Activated CD4-positive, alpha-beta memory T cell treated with anti-CD3 and anti-CD28 coated beads, Interleukin-2, amount 10 ng/mL, durations not matched to agents 7 days and 5 days (primary cell): ENCODE measurements at regions not wholly inside any gene's neighbourhood (a gene's known extent, or its start where the extent isn't known, plus 50 kb on each side); places are given as distances from the start of the nearest gene placed in this dataset.

ENCODE experiments used
- CTCF ChIA-PET: fragments of 350-600 bp; sonication (Branson Sonifier 250); formaldehyde crosslinking; loops from one replicate; lab custom pipeline; 2021; ENCODE audit warnings: antibody characterized with exemption, inconsistent platforms; lab: Charles Lee
- POLR2A ChIA-PET: fragments of 350-600 bp; sonication (Branson Sonifier 250); formaldehyde crosslinking; loops from one replicate; lab custom pipeline; 2021; ENCODE audit warnings: antibody characterized with exemption; lab: Charles Lee
- DNase-seq: peaks from one replicate; pipeline ENCODE4 v3.0.0-alpha.2; 2020
- H3K27ac Mint-ChIP-seq: one replicate; pipeline ENCODE4 v1.8.0; 2021; ENCODE audit warnings: mild to moderate bottlenecking, mixed read lengths
- H3K27me3 Mint-ChIP-seq: one replicate; pipeline ENCODE4 v1.8.0; 2021; ENCODE audit warnings: mixed read lengths
- H3K36me3 Mint-ChIP-seq: one replicate; pipeline ENCODE4 v1.8.0; 2021; ENCODE audit warnings: low read depth, mixed read lengths
- H3K4me1 Mint-ChIP-seq: one replicate; pipeline ENCODE4 v1.8.0; 2021; ENCODE audit warnings: mixed read lengths
- H3K4me3 Mint-ChIP-seq: one replicate; pipeline ENCODE4 v1.8.0; 2021; ENCODE audit warnings: mild to moderate bottlenecking, mixed read lengths
- H3K9me3 Mint-ChIP-seq: one replicate; pipeline ENCODE4 v1.8.0; 2021; ENCODE audit warnings: mixed read lengths

DNA sequence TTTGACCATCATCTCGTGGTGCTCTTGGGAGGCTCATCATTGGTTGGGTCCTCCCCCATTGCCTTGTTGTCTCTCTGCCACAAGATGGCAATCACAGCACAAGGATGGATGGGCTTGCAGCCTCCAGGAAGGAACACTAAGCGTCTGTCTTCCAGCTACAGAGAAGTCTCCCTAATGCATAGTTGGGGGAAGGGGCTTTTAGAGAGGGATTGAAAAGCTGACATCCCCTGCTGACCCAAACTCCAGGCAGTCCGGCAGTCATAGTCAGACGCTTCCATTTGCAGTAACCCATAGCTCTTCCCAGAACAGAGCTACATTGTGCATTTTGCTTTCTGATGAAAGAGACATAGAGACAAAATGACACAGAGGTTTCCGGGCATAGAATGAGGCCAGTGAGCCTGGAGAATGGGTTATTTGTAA, 111.4 kb downstream of the UTP18 start:
- H3K36me3 Mint-ChIP-seq: peaks cover 4% of the 10 kb centered on the region
- H3K4me3 Mint-ChIP-seq: no peak overlapping the region
- H3K4me1 Mint-ChIP-seq: peaks cover 14% of the 10 kb centered on the region
- no peak overlapping the region for H3K27ac Mint-ChIP-seq
- POLR2A ChIA-PET: no interaction called here
- CTCF ChIA-PET: interaction anchor here (0.6 to 2.5 kb wide), 26 partner anchors 9 to 1683 kb away, joined by 3 to 13 read pairs (median 4); no protein-coding TSS in a partner anchor
- H3K9me3 Mint-ChIP-seq: peaks cover 9% of the 10 kb centered on the region
- peaks cover 8% of the 10 kb centered on the region for H3K27me3 Mint-ChIP-seq
- DNase-seq: peak; percentile 60

DNA sequence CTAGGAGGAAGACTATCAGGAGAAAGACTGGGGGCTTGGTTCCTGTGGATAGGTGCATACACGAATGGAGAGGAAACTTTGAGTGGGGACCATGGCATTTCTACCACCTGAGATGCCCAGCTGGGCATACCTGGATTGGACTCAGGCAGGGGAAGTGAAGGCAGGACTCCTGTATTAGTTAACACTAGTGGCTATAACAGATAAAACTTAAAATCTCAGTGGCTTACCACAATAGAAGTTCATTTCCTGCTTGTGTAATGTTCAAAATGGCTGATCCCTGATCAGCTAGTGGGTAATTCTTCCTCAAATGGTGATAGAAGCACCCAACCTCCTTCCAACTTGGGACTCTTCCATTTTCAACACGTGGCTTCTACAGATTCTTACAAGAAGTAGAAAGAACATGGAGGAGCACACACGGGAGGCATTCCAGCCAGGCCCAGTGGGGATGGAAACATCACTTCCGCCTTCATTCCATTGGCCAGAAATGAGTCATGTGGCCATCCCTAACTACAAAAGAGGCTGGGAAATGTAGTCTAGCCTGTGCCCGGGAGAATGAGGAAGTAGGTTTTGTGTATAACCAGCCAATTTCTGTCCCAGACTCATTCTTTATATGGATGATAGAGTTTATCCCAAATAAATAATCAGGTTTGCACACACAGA, 112.1 kb downstream of the UTP18 start:
- POLR2A ChIA-PET: no interaction called here
- no peak overlapping the region for H3K4me3 Mint-ChIP-seq
- H3K27me3 Mint-ChIP-seq: peaks cover 8% of the 10 kb centered on the region
- peak; percentile 18 for DNase-seq
- H3K9me3 Mint-ChIP-seq: peaks cover 9% of the 10 kb centered on the region
- H3K36me3 Mint-ChIP-seq: peaks cover 4% of the 10 kb centered on the region
- CTCF ChIA-PET: interaction anchor here (0.6 to 2.5 kb wide), 21 partner anchors 10 to 1461 kb away, joined by 3 to 13 read pairs (median 4); no protein-coding TSS in a partner anchor
- H3K4me1 Mint-ChIP-seq: peaks cover 14% of the 10 kb centered on the region
- H3K27ac Mint-ChIP-seq: no peak overlapping the region

DNA sequence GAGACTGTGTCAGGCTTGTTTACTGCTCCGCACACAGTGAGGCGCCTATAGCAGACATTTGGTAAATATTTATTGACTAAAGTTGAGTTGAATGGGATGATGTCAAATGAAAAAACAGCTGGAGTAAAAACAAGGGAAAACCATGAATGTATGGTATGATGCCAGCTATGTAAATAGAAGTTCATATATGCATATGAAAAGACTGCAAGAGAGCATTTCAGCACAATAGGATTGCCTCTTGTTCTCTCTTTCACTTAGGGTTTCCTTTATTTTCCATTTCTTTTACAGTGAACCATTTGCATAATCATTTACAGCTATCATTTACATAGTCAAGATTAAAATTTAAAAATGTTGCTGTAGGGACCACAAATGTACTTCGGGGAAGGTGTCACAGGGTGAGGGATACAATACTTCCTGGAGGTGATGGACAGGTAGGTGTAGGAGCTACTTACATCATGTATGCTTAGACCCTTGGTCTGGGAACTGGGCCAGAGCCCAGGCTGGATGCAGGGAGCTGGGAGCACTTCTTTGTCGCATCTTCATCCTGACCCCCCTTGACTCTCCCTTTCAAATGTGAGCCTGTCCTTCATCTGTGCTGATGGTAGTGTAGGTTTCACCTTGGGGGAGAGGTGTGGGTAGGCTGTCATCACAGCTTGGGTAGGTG, 113.3 kb downstream of the UTP18 start:
- no peak for DNase-seq
- Mint-ChIP-seq H3K36me3 (peaks cover 4% of the 10 kb centered on the region), H3K27ac (no peak overlapping the region), H3K27me3 (peaks cover 6% of the 10 kb centered on the region), H3K9me3 (peaks cover 9% of the 10 kb centered on the region), H3K4me3 (no peak overlapping the region), H3K4me1 (peaks cover 14% of the 10 kb centered on the region)
- CTCF ChIA-PET: interaction anchor here (0.8 kb wide), 1 partner anchor 62 kb away, joined by 4 read pairs; no protein-coding TSS in a partner anchor
- POLR2A ChIA-PET: no interaction called here

DNA sequence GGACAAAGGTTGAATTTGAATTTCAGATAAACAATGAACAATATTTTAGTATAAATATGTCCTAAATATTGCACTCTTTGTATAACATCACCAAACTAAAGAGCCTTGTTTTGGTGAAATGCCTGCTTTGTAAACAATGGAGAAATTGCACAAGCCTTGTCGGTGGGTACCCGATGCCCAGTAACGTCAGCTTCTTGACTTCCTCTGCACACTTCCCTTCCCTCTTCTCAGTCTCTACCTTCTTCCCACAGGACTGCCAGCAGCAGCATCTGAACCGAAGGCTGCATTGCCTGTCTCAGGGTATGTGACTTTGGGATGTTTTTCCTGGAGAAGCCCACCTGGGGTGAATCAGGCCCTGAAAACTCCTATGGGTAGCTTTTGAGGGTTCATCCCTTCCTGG, 113.9 kb downstream of the UTP18 start:
- Mint-ChIP-seq H3K9me3 (peaks cover 9% of the 10 kb centered on the region), H3K4me3 (no peak overlapping the region), H3K36me3 (peaks cover 4% of the 10 kb centered on the region), H3K4me1 (peaks cover 14% of the 10 kb centered on the region), H3K27ac (no peak overlapping the region), H3K27me3 (peaks cover 6% of the 10 kb centered on the region)
- ChIA-PET CTCF (interaction anchor here (0.8 kb wide), 1 partner anchor 24 kb away, joined by 3 read pairs; no protein-coding TSS in a partner anchor), POLR2A (no interaction called here)
- no peak for DNase-seq

DNA sequence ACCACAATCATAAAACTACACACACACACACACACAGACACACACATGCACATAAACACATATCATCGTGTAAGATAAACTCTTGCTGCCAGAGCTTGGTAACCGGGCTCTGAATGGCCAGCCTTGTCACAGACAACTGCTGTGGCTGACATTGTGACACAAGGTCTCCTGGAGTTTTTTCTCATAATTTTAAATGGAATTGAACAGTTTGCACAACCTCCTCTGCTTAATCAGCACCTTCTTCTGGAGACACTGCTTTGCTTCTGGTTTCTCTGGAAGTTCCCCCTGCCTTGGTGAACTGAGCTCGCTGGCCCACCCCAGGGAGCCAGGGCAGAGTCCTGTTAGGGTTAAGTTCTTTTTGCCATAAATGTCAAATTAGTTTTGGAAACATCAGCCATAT, 115.4 kb downstream of the UTP18 start:
- no peak overlapping the region for H3K27ac Mint-ChIP-seq
- POLR2A ChIA-PET: no interaction called here
- H3K36me3 Mint-ChIP-seq: peaks cover 4% of the 10 kb centered on the region

DNA sequence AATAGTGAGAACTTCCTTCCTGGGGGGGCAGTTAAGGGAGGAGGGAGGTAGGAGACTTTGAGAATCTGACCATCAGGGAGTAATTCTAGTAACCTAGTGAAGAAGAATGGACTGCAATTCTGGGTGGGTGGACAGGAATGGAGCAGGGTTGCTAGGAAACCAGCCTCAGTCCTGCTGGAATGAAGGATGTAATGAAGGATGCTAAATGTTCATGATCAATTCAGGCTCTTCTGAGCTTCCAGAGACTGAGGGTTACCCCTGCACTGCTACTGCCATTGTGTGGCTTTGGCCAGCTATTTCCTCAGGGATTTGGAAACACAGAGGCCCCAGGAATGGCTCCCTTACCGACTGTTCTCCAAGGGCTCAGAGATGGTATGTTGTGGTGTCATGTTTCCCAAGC, 116.4 kb downstream of the UTP18 start:
- Mint-ChIP-seq H3K36me3 (peaks cover 4% of the 10 kb centered on the region), H3K27me3 (peaks cover 4% of the 10 kb centered on the region), H3K27ac (no peak overlapping the region), H3K4me1 (peaks cover 11% of the 10 kb centered on the region), H3K4me3 (no peak overlapping the region), H3K9me3 (peaks cover 8% of the 10 kb centered on the region)
- no peak for DNase-seq
- ChIA-PET POLR2A (no interaction called here), CTCF (interaction anchor here (0.8 kb wide), 1 partner anchor 730 kb away, joined by 3 read pairs; no protein-coding TSS in a partner anchor)

More for the DNA sequence above, 115.4 kb downstream of the UTP18 start:
- H3K4me3 Mint-ChIP-seq: no peak overlapping the region
- CTCF ChIA-PET: interaction anchor here (0.7 kb wide), 1 partner anchor 40 kb away, joined by 3 read pairs; no protein-coding TSS in a partner anchor
- peaks cover 9% of the 10 kb centered on the region for H3K9me3 Mint-ChIP-seq
- DNase-seq: no peak
- H3K4me1 Mint-ChIP-seq: peaks cover 14% of the 10 kb centered on the region
- peaks cover 6% of the 10 kb centered on the region for H3K27me3 Mint-ChIP-seq

DNA sequence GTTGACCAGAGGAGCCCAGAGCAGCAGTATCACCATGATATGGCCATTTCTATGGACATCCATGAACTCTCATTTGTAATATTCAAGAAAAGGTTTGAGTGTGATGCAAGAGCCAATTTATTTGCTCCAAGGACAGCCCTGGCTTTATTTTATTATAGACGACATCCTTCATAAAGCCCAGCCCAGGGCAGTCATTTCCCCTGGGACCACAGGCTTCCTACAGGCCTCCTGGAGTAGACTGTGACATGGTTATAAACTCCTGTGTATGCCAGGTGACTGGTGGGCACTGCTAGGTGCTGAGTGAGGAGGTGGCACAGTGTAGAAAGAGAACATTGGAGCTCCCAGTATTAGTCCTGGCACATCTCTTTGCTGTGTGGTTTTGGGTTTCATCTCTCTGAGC, 120.9 kb downstream of the UTP18 start:
- Mint-ChIP-seq H3K27me3 (peaks cover 4% of the 10 kb centered on the region), H3K36me3 (no peaks in the 10 kb centered on the region), H3K27ac (no peak overlapping the region), H3K4me1 (no peaks in the 10 kb centered on the region), H3K9me3 (no peaks in the 10 kb centered on the region), H3K4me3 (no peak overlapping the region)
- POLR2A ChIA-PET: no interaction called here
- no peak for DNase-seq
- CTCF ChIA-PET: no interaction called here

DNA sequence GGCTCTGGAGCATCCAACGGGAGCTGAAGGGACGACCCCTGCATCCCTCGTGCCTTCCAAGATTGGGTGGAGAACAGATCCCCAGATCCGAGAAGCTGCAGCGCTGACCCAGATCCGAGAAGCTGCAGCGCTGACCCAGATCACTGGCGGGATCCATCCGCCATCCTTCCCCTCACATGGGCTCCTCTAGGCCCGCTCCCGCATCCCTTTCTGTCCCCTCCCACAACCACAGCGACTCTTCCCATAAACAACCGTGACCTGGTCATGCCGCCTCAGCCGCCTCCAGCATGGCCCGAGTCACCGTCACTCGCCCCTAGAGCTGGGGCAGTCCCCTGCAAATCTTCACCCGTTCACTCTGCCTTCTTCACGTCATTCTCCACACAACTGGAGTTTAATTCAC, 124.9 kb downstream of the UTP18 start:
- peaks cover 8% of the 10 kb centered on the region for H3K27me3 Mint-ChIP-seq
- DNase-seq: no peak
- H3K27ac Mint-ChIP-seq: no peak overlapping the region
- CTCF ChIA-PET: no interaction called here
- H3K4me1 Mint-ChIP-seq: no peaks in the 10 kb centered on the region
- no peak overlapping the region for H3K4me3 Mint-ChIP-seq
- no peaks in the 10 kb centered on the region for H3K9me3 Mint-ChIP-seq
- no peaks in the 10 kb centered on the region for H3K36me3 Mint-ChIP-seq
- POLR2A ChIA-PET: no interaction called here

DNA sequence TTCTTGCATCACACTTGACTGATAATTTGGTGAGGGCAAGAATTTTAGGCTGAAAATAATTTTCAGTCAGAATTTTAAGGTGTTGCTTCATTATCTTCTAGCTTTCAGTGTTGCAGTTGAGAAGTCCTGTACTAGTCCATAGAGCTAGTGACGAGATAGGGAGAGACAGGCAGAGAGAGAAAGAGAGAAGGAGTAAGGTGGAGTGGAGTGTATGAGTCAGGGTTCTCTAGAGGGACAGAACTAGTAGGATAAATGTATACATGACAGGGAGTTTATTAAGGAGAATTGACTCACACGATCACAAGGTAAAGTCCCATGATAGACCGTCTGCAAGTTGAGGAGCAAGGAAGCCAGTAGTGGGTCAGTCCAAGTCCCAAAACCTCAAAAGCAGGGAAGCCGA, 127.2 kb downstream of the UTP18 start:
- CTCF ChIA-PET: no interaction called here
- Mint-ChIP-seq H3K36me3 (no peaks in the 10 kb centered on the region), H3K27ac (no peak overlapping the region)

DNA sequence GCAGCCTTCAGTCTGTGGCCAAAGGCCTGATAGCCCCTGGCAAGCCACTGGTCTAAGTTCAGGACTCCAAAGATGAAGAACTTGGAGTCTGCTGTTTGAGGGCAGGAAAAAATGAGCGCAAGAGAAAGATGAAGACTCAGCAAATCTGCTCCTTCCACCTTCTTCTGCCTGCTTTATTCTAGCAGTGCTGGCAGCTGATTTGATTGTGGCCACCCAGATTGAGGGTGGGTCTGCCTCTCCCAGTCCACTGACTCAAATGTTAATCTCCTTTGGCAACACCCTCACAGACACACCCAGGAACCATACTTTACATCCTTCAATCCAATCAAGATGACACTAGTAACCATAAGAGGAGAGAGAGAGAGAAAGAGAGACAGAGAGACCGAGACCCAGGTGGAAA, 127.6 kb downstream of the UTP18 start:
- no peak for DNase-seq
- CTCF ChIA-PET: no interaction called here
- peaks cover 18% of the 10 kb centered on the region for H3K27me3 Mint-ChIP-seq
- POLR2A ChIA-PET: interaction anchor here (1.2 kb wide), 1 partner anchor 8 kb away, joined by 3 read pairs; no protein-coding TSS in a partner anchor
- no peak overlapping the region for H3K27ac Mint-ChIP-seq
- no peaks in the 10 kb centered on the region for H3K4me1 Mint-ChIP-seq
- H3K4me3 Mint-ChIP-seq: no peak overlapping the region
- no peaks in the 10 kb centered on the region for H3K36me3 Mint-ChIP-seq
- no peaks in the 10 kb centered on the region for H3K9me3 Mint-ChIP-seq

More for the DNA sequence above, 127.2 kb downstream of the UTP18 start:
- Mint-ChIP-seq H3K4me1 (no peaks in the 10 kb centered on the region), H3K27me3 (peaks cover 15% of the 10 kb centered on the region), H3K4me3 (no peak overlapping the region), H3K9me3 (no peaks in the 10 kb centered on the region)
- no peak for DNase-seq
- POLR2A ChIA-PET: interaction anchor here (1.2 kb wide), 1 partner anchor 8 kb away, joined by 3 read pairs; no protein-coding TSS in a partner anchor

DNA sequence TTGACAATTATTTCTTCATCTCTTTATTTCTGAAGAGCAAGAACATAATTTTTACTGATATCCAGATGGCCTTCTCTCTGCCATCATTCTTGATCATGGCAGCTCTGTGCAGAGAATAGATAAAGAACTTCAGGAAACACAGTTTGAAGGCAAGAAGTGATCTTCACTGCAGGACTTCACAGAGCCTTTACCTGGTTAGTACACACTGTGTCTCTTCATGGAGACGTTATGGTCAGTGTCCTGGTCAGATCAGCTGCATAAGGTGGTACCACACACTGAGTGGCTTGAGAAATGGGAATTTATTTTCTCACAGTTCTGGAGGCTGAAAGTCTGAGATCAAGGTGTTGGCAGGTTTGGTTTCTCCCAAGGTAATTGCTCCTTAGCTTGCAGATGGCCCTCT, 129.5 kb downstream of the UTP18 start:
- H3K27me3 Mint-ChIP-seq: peaks cover 26% of the 10 kb centered on the region
- POLR2A ChIA-PET: no interaction called here
- CTCF ChIA-PET: no interaction called here
- no peak for DNase-seq
- no peaks in the 10 kb centered on the region for H3K4me1 Mint-ChIP-seq
- H3K36me3 Mint-ChIP-seq: no peaks in the 10 kb centered on the region
- no peak overlapping the region for H3K4me3 Mint-ChIP-seq
- H3K9me3 Mint-ChIP-seq: no peaks in the 10 kb centered on the region
- no peak overlapping the region for H3K27ac Mint-ChIP-seq

DNA sequence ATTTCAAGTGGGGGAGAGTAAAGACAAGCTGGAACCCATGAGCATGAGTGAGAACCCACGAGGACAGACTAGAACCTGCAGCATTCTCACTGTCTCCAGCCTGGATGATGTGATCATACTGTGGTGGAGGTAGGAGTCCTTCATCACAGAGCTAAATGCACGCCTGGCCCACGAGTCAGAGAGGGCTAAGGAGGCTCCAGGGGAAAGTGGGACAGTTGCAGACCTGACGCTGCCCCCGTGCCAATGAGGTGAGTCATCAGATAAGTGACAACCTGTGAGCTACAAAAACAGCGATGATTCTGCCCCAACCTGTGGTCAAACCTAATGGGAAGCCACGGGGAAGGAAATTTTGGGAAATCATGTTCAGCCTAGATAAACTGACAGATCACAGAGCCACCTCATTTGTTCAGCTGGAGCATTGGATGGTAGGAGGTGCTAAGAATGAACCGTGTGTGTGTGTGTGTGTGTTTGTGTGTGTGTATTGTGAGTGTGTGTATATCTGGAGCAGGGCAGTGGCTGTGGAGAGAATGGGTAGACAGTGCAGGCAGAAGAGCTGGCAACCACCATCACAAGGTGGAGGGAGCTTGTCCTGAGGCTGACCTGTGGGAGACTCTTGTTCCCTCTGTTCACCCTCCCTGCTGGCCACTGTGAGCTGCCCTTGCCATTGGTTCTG, 131.8 kb downstream of the UTP18 start:
- Mint-ChIP-seq H3K4me1 (no peaks in the 10 kb centered on the region), H3K36me3 (no peaks in the 10 kb centered on the region), H3K4me3 (no peak overlapping the region), H3K27ac (no peak overlapping the region), H3K27me3 (peaks cover 26% of the 10 kb centered on the region), H3K9me3 (no peaks in the 10 kb centered on the region)
- no peak for DNase-seq
- POLR2A ChIA-PET: no interaction called here
- CTCF ChIA-PET: no interaction called here

DNA sequence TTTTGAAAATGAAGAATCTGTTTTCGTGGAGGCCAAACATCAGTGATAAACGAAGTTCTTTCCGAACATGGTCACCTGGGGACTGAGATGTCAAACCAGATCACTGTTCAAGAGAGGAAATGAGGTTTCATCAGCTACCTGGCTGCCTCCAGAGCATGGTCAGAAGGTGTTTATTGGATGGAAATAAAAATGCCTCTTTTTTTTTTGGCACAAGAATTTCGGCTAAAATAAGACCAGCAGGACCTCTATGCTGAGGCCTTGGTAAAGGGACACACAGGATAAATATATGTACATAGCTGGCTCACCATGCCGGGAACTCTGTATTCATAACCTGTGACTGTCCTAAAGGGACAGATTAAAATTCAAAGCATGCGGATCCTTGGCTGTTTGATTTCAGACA, 135.3 kb downstream of the UTP18 start:
- POLR2A ChIA-PET: interaction anchor here (0.8 kb wide), 1 partner anchor 8 kb away, joined by 3 read pairs; no protein-coding TSS in a partner anchor

More for the DNA sequence above, 135.3 kb downstream of the UTP18 start:
- CTCF ChIA-PET: no interaction called here
- Mint-ChIP-seq H3K27ac (no peak overlapping the region), H3K36me3 (no peaks in the 10 kb centered on the region), H3K4me3 (no peak overlapping the region), H3K27me3 (peaks cover 16% of the 10 kb centered on the region), H3K9me3 (no peaks in the 10 kb centered on the region), H3K4me1 (no peaks in the 10 kb centered on the region)
- no peak for DNase-seq
